GM19238 (cell line): ENCODE measurements at regions not wholly inside any gene's neighbourhood (a gene's known extent, or its start where the extent isn't known, plus 50 kb on each side); places are given as distances from the start of the nearest gene placed in this dataset.

Experiments used
- DNase-seq: peaks from one replicate; pipeline ENCODE4 v3.0.0; 2011; ENCODE audit warnings: low spot score; ENCODE audit not compliant: insufficient read length

GRCh38 chr3:135728007-135728721 is 237.4 kb upstream of the PPP2R3A start:
- no peak for DNase-seq

- no peak for DNase-seq
Measured at GRCh38 chr3:135731546-135731945, 234.0 kb upstream of the PPP2R3A start.

GRCh38 chr3:135736740-135737139 is 228.8 kb upstream of the PPP2R3A start:
- no peak for DNase-seq

- DNase-seq: no peak
Measured at GRCh38 chr3:135739779-135740178, 225.7 kb upstream of the PPP2R3A start.

- no peak for DNase-seq
Measured at GRCh38 chr3:135740211-135740610, 225.3 kb upstream of the PPP2R3A start.

- no peak for DNase-seq
Measured at GRCh38 chr3:135740751-135741150, 224.8 kb upstream of the PPP2R3A start.

- DNase-seq: no peak
Measured at GRCh38 chr3:135751991-135752390, 213.5 kb upstream of the PPP2R3A start.

- DNase-seq: no peak
Measured at GRCh38 chr3:135752851-135753250, 212.7 kb upstream of the PPP2R3A start.

- no peak for DNase-seq
Measured at GRCh38 chr3:135753506-135753905, 212.0 kb upstream of the PPP2R3A start.

GRCh38 chr3:135755330-135756105 is 210.0 kb upstream of the PPP2R3A start:
- no peak for DNase-seq

- DNase-seq: no peak
Measured at GRCh38 chr3:135756106-135756668, 209.3 kb upstream of the PPP2R3A start.

- DNase-seq: no peak
Measured at GRCh38 chr3:135757421-135757820, 208.1 kb upstream of the PPP2R3A start.

- DNase-seq: no peak
Measured at GRCh38 chr3:135758961-135759360, 206.6 kb upstream of the PPP2R3A start.

GRCh38 chr3:135759651-135760050 is 205.9 kb upstream of the PPP2R3A start:
- DNase-seq: no peak

- DNase-seq: no peak
Measured at GRCh38 chr3:135760581-135760980, 204.9 kb upstream of the PPP2R3A start.

GRCh38 chr3:135762188-135762856 is 203.2 kb upstream of the PPP2R3A start:
- no peak for DNase-seq

GRCh38 chr3:135766115-135766514 is 199.4 kb upstream of the PPP2R3A start:
- no peak for DNase-seq

- no peak for DNase-seq
Measured at GRCh38 chr3:135771760-135772159, 193.8 kb upstream of the PPP2R3A start.

GRCh38 chr3:135779024-135779423 is 186.5 kb upstream of the PPP2R3A start:
- DNase-seq: no peak

- DNase-seq: no peak
Measured at GRCh38 chr3:135779590-135780235, 185.8 kb upstream of the PPP2R3A start.

GRCh38 chr3:135781026-135781815 is 184.3 kb upstream of the PPP2R3A start:
- DNase-seq: no peak
